ENCODE measurements at regions not wholly inside any gene's neighbourhood (a gene's known extent, or its start where the extent isn't known, plus 50 kb on each side); places are given as distances from the start of the nearest gene placed in this dataset.
A peak's percentile ranks its signal among the peaks of the same experiment; 100 is the strongest.
"Not testable (repeated sequence)": the region's sequence is repeated elsewhere in the genome, so short reads cannot be mapped to it uniquely, and the experiment has no call there.

GRCh38 chr22:26806445-26807175 is 149.2 kb downstream of the MIAT start:
- DNase-seq (ENCODE audit: low spot score): no peak

DNA sequence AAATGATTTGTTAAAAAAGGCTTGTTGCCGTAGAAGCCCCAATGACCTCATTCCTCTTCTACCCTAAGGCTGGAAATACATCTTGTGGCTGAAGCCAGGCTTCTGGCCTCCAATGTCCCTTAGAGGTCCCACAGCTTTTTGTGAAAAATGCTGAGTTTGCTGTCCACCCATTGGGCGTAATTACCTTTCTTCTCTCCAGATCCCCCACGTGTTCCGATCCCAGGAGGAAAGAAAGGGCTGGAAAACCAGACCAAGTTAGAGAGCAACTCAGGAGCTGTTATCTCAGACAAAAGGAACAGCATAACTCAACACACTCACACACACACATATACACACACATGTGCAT is 154.2 kb downstream of the MIAT start:
- no peak for DNase-seq (ENCODE audit: low spot score)

- no peak for DNase-seq (ENCODE audit: low spot score)
Measured at GRCh38 chr22:26812731-26813130, 155.3 kb downstream of the MIAT start.

DNA sequence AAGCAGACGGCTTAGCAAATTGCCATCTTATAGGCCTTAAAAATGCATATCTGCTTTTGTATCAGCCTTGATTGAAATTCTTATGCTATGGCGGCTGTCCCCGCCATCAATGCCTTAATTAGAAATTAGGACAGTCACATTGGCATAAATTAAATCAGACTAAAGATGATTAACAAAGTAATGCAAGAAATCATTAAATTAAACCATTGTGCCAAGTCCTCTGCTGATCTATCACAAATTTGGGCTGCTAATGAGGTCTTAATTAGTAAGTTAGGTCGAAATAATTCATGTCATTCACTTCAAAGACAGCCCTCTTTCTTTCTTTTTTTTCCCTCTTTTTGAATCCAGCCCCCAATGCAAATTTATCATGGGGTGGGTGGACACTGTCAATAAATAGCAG is 159.3 kb downstream of the MIAT start:
- no peak for DNase-seq (ENCODE audit: low spot score)

GRCh38 chr22:26817926-26818325 is 160.5 kb downstream of the MIAT start:
- DNase-seq (ENCODE audit: low spot score): no peak

DNA sequence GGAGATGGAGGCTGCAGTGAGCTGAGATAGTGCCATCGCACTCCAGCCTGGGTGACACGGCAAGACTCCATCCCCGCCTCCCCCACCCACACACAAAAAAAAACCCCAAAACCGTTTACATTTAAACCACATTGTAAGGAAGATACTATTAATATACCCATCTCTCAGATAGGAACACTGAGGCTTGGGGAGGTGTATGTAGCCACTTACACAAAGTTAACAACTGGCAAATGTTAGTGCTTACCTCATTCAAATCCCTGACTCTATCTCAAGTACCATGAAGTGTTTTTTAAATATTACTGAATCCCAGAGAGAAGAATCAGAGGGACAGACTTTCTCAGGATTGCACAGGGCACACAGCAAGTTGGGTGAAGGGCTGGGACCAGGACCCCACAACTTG is 164.5 kb downstream of the MIAT start:
- no peak for DNase-seq (ENCODE audit: low spot score)

DNA sequence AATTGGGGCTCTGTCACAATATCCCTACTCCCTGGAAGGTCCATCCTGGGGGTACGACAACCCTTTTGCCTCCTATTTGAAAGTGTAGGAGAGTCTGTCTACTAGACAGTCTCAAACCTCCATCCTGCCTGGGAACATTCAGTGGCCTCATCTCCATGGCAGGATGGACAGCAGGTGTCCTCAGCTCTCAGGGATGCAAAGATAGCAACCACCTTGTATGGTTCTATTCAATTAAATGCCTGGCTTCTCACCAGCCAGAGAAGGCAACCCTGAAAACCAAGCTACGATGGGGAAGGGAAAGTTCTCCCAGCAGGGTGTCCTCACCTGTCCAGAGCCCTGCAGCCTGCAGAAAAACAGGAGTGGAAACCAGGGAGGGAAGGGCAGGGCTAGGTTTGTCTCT is 164.9 kb downstream of the MIAT start:
- no peak for DNase-seq (ENCODE audit: low spot score)

DNA sequence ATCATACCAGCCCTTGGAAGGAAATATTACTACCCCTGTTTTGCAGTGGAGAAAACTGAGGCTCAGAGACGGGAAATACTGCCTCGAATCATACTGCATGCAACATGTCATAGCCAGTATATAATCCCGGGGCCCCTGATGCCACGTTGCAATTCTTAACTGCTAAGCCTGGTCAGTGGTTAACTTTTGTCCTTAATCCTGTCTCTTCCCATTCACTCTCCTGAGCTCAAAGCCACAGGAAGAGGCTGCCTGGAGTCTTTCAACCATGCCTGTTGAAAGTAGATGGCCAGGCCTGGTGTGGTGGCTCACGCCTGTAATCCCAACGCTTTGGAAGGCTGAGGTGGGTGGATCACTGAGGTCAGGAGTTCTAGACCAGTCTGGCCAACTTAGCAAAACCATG is 166.6 kb downstream of the MIAT start:
- no peak for DNase-seq (ENCODE audit: low spot score)

GRCh38 chr22:26825960-26826935 is 168.9 kb downstream of the MIAT start:
- DNase-seq (ENCODE audit: low spot score): no peak

DNA sequence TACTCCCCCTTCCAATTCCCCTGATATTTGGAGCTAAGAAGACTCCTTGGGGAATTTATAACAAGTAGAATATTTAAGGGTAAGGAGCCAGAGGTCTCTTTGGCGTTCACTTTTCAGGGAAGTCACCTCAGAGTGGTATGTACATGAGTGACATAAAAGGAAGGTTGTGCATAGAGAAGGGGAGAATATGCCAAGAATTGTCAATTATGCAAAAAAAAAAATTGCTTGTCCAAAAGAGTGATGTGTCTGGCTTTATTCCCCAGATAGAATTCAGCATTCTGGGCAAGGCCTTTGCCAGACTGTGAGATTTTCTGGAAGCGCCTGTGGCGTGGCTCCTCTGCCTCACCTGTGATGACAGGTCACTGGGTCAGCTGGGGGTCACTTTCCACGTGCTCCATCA is 170.2 kb downstream of the MIAT start:
- DNase-seq (ENCODE audit: low spot score): no peak

- no peak for DNase-seq (ENCODE audit: low spot score)
Measured at GRCh38 chr22:26828311-26828710, 170.9 kb downstream of the MIAT start.

DNA sequence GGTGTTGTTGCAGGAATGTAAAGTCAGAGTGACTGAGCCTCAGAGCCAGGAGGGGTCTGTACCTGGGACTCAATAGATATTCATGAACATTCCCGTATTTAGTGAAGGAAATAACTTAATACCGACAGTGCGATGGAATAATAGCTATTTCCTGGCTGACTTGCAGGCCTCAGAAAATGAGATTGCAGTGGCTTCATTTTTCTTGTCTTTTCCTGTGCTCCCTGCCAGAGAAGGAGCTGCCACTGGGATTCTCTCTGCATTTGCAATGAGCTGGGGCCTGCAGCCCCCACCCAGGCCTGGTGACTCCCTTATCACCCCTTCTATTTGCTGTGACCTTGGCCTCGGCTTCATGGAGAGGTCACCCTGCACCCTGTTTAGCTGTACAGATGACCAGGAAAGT is 173.4 kb downstream of the MIAT start:
- DNase-seq (ENCODE audit: low spot score): no peak

DNA sequence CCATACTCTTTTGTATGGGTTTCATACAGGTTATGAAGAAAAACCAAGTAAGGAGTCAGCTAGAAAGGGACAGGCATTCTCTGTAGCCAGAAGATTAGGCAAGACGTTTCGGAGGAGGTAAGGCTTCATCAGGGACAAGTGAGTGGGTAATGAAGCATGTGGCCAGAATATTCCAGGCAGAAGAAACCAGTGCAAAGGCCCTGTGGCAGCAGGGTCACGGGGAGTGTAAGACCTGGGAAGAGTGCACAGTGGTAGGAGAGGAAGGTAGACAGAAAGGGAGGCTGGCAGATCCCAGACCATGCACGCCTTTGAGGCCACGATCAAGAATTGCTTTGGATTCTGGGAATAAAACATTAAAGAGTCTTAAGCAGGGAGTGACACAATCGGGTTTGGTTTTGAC is 177.6 kb downstream of the MIAT start:
- no peak for DNase-seq (ENCODE audit: low spot score)

DNA sequence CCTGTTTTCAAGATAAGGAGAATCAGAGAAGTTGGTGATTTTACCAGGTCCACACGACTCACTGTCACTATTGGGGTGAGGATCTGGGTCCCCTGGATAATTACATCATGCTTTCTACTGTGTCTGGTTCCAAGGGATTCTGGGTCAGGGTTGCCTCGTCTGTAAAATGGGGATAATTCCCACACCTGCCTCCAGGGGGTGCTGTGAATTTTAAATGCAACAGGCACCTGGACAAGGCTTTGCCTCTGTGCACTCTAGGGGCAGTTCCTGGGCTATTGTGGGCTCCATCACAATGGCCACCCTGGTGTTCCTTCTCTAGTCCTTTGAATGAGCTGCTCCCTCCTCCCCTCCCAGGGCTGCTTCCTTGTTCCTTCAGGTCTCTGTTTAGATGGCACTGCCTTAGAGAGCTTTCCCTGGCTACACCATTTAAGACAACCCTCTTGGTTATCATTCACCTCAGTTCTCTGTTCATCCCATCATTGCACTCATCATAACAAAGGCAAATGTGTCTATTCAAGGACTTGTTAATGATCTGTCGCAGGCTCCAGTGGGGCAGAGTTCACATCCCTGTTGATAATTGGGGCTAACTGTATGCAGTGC is 178.6 kb downstream of the MIAT start:
- DNase-seq (ENCODE audit: low spot score): peak; percentile 20

- DNase-seq (ENCODE audit: low spot score): no peak
Measured at GRCh38 chr22:26837784-26838470, 180.5 kb downstream of the MIAT start.

GRCh38 chr22:26838471-26838825 is 181.1 kb downstream of the MIAT start:
- DNase-seq (ENCODE audit: low spot score): no peak

- DNase-seq (ENCODE audit: low spot score): no peak
Measured at GRCh38 chr22:26839216-26839615, 181.8 kb downstream of the MIAT start.

GRCh38 chr22:26840770-26841169 is 183.4 kb downstream of the MIAT start:
- DNase-seq (ENCODE audit: low spot score): not testable (repeated sequence)

GRCh38 chr22:26842103-26842502 is 184.7 kb downstream of the MIAT start:
- no peak for DNase-seq (ENCODE audit: low spot score)

- no peak for DNase-seq (ENCODE audit: low spot score)
Measured at GRCh38 chr22:26845021-26845743, 187.8 kb downstream of the MIAT start.

- DNase-seq (ENCODE audit: low spot score): no peak
Measured at GRCh38 chr22:26846076-26846475, 188.7 kb downstream of the MIAT start.

GRCh38 chr22:26846645-26847044 is 189.3 kb downstream of the MIAT start:
- DNase-seq (ENCODE audit: low spot score): no peak

Measured in SW480 (cell line).